ACHN (cell line): ENCODE measurements at regions not wholly inside any gene's neighbourhood (a gene's known extent, or its start where the extent isn't known, plus 50 kb on each side); places are given as distances from the start of the nearest gene placed in this dataset.

Experiments used
- DNase-seq: peaks from one replicate; pipeline ENCODE4 v3.0.0-alpha.2; 2015
- in situ Hi-C: cut with HindIII; loops from 2 replicates; pipeline ENCODE4 v1.10.0; 2017; ENCODE audit warnings: low sequenced_read_pairs, low pct_ligation_motif_present, low pct_unique_long_range_greater_than_20kb

- no peak for DNase-seq
- in situ Hi-C loops = no loop called here
Measured at GRCh38 chr11:130604606-130605005, 156.2 kb downstream of the ADAMTS15 start.

DNA sequence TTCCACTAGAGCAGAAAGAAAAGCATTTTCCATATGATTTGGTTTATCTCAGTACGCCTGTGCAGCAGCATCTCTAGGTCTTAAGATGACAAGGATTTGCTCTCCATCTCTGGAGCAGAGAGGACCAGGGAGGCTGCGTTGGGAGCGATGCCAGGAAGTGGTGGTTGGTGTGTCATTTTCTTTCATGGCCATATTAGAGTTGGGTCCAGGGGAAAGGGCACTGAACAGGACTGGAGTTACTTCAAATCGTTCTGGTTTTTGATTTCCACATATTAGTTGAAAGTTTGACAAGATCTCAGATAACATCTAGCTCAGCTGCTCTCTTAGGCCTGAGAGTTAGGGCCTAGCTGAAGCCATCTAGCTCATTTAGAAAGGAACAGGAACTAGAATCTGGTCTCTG is 157.7 kb downstream of the ADAMTS15 start:
- in situ Hi-C loops = no loop called here
- no peak for DNase-seq

GRCh38 chr11:130606781-130607511 is 158.5 kb downstream of the ADAMTS15 start:
- DNase-seq = peak; percentile 9
- in situ Hi-C loops = no loop called here

DNA sequence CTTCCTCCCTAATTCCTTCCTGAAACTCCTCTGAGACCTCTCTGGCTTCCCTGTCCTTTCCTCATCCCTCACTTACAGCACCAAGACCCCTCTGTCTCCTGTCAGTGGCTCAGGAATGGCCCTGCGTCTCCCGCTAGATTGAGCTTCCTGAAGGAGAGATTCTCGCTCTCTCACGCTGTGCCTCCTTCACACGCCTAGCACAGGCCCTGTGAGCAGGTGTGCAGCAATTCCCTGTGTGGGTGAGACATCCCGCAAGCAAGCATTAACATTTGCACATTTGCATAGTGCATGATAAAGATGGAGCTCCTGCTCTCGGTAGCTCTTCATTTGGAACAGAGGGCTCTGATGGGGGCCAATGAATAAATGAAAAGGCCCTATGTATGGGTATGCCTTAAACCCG is 159.8 kb downstream of the ADAMTS15 start:
- in situ Hi-C loops = no loop called here
- DNase-seq = no peak

GRCh38 chr11:130609121-130610035 is 160.9 kb downstream of the ADAMTS15 start:
- no peak for DNase-seq

DNA sequence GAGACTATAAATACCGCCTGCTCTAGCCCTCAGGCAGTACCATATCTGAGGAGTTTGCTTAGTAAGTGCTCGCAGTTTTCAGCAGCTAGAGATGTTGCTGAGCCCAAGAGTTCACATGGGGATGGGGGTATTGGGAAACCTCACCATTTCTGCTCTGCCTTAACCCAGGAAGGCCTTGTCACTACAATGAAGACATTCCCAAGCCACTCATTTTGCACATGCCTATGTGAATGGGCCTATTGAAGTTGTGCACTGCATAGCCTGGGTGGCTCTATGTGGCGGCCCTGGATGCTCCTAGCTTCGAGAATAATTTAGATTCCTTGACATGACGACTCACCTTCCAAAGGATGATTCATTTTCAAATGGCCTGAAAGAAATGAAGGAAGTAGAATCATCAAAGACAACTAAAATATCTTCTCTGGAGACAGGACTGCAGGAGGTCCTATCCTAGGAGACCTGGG is 163.4 kb downstream of the ADAMTS15 start:
- in situ Hi-C loops = no loop called here
- DNase-seq = no peak

More at GRCh38 chr11:130609121-130610035, 160.9 kb downstream of the ADAMTS15 start:
- in situ Hi-C loops = no loop called here

DNA sequence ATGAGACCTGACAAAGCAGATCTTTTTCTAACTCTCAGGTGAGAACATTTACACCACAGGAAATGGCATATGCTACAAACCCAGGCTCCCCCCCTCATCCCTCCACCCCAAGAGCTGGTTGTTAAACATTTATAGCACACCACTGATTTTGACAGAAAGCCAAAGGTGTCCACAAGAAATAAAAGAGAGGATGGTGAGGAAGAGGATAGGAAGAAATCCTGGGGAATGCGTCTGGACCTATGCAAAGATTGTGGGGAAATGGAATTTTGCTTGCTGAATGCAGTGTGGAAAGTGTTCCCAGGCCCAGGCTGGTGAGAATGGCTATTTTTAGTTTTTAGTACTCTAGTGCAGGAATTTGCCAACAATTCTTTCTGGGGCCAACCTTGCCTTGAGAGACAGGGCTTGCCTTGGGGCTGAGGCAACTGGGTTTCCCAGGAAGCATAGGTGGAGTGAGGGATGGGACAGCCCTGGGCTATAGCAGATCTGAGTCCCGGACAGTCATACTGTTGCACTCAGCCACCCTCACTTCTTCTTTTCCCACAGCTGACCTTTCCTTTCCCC is 163.9 kb downstream of the ADAMTS15 start:
- in situ Hi-C loops = no loop called here
- no peak for DNase-seq

- in situ Hi-C loops = no loop called here
- DNase-seq = no peak
Measured at GRCh38 chr11:130613396-130613795, 165.0 kb downstream of the ADAMTS15 start.

DNA sequence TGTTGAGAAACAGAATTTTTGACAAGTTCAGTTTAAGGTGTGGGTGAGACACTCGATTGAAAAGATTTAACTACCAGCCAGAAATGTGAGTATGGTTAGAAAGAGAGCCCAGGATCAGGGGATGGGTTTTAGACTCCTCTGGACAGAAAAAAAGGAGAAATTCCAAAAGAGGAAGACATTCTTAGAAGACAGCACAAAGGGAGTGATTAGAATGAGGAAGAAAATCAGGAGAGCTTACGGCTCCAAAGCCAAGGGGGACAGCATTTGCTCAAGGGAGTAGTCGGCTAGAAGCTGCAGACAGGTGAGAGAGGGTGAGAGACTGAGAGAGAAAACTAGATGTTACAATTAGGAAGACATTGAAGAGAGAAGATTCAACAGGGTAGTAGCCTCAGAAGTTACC is 166.1 kb downstream of the ADAMTS15 start:
- in situ Hi-C loops = no loop called here

DNA sequence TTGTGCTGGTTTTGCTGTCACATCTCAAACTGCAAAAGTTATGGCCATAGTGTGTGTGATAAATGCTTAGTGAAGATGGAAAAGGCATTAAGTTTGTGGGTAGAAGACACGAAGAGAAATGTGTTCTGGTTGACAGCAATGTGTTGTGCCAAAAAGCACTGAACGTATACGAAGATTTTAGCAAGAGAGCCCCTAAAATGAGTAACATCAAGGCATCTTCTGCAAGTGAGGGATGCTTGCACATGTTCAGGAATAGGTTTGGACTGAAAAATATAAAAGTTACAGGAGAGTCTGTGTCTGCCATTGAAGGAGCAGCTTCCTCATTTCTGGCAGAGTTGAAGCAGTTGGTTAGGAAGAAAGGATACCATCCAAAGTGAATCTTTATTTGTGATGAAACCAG is 167.1 kb downstream of the ADAMTS15 start:
- no peak for DNase-seq
- in situ Hi-C loops = no loop called here

More for the DNA sequence above, 166.1 kb downstream of the ADAMTS15 start:
- DNase-seq = no peak

DNA sequence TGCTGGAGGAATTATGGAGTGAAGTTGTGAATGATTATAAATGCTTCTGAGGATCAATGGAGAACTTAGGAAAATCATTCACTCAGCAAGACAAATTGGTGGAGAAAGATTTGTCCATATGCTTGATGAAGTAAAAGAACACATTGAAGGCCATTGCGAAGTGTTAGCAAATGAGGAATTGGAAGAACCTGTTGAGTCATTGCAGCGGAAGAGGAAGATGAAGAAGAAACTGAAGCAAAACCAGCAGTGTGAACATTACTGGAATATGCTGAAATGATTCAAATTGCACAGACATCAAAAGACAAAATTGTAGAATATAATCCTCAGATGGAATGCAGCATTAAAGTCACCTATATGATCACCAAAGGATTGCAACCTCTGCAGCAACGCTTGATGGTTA is 168.1 kb downstream of the ADAMTS15 start:
- no peak for DNase-seq
- in situ Hi-C loops = no loop called here

DNA sequence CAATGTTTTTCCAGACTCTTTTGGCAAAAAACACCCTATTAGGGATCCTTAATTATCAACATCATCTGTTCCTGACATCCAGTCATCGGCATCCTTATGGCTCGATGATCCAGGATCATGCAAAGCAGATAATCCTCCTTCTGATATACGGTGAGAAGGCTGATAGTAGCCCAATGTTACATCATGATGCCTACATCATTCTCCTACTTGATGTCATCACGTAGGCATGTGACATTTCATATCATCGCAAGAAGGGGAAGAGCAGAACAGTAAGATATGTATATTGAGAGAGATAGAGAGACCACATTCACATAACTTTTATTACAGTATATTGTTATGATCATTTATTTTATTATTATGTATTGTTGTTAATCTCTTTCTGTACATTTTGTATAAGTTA is 168.6 kb downstream of the ADAMTS15 start:
- in situ Hi-C loops = no loop called here
- no peak for DNase-seq

- in situ Hi-C loops = no loop called here
Measured at GRCh38 chr11:130620548-130620947, 172.1 kb downstream of the ADAMTS15 start.

DNA sequence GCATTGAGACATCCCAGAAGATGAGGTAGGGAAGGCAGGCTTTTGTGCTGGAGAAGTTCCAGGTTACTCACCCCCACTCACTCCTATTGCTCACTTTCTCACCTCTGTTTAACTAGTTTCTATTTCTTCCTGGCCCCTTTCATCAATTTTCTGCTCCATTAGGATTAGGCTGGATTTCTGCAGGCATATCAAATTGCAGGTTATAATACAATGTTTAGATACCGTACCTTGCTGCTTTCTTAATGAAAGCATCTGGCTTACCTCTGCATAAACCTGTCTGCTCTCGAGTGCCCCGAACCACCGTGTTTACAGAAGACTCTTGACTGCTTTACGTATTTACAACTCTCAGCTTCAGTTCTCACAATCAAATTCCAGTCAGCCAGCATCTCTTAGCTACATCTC is 173.7 kb downstream of the ADAMTS15 start:
- no peak for DNase-seq
- in situ Hi-C loops = no loop called here

More at GRCh38 chr11:130620548-130620947, 172.1 kb downstream of the ADAMTS15 start:
- no peak for DNase-seq

DNA sequence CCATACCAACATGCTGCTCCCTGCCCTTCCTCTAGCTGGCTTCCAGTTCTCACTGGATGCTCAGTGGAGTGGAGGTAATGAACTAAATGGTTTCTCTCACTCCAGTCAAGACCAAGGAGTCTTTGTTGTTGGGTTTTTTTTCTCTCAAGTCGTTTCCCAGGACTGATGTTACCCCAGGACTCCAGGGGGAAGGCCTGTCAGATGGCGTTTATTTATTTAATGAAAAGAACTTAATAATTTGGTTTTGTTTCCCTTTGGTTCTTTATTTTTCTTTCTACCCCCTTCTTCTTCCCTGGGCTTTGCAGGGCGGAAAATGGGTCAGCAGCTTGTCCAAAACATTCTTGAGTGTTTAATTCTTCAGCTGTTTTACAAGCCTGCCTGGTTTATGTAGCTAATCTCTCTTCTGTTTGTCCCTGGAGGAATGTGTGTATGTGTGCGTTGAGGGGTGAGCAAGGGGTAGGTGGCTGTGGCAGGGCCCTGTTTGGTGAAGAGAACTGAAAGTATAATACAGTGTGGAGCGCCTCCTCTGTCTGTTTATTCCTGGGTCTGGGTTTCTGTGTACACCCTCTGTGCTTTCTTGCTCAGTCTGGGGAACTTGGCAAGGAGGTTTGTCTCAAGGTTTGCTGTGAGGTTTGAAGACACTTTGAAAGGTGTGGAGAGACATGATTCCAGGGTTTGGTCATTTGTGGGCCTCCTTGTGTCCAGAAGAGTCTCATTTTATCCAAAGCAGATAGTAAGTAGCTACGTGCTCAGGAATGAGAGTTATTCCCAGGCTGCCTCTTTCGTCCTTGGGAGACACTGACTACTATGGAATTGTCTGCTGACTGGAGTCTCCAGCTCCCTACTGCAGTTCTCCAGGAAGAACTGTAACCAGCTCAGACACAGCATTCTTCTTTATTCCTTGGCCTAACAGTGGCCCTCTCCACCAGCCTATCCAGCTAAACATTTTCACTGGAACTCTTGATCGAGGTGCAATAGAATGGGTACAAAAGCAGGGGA is 175.5 kb downstream of the ADAMTS15 start:
- in situ Hi-C loops = no loop called here
- no peak for DNase-seq

GRCh38 chr11:130624971-130625544 is 176.6 kb downstream of the ADAMTS15 start:
- no peak for DNase-seq
- in situ Hi-C loops = loop anchor here (25.0 kb wide), 1 partner anchor 188 kb away; the partner anchor contains the start of genes ADAMTS15 and ADAMTS8

- DNase-seq = no peak
- in situ Hi-C loops = loop anchor here (25.0 kb wide), 1 partner anchor 188 kb away; the partner anchor contains the start of genes ADAMTS15 and ADAMTS8
Measured at GRCh38 chr11:130625578-130626306, 177.3 kb downstream of the ADAMTS15 start.
